ENCODE measurements at regions not wholly inside any gene's neighbourhood (a gene's known extent, or its start where the extent isn't known, plus 50 kb on each side); places are given as distances from the start of the nearest gene placed in this dataset.

- TF ChIP-seq ZNF207 (IDR thresholded peaks at IDR 0.05; ENCODE audit: borderline replicate concordance), result no peak
- TF ChIP-seq ISX (CRISPR knock-in tag; conservative IDR thresholded peaks at IDR 0.05), result no peak
- TF ChIP-seq E2F1 (CRISPR knock-in tag; IDR thresholded peaks at IDR 0.05), result no peak
- no peak for TF ChIP-seq ZFP62 (CRISPR knock-in tag; IDR thresholded peaks at IDR 0.05)
These were observed 829.4 kb downstream of the QKI start (continued) for GRCh38 chr6:164243949-164244348.

- Histone ChIP-seq H3K9me3 (ENCODE audit: low read length) (peaks cover 97% of the 10 kb centered on the region), H3K27me3 (ENCODE audit: control insufficient read depth in 1 of 2, insufficient read depth in 2 of 2, low read length in 2 of 2) (no peaks in the 10 kb centered on the region), H3K79me2 (ENCODE audit: insufficient read depth, low read length) (no peaks in the 10 kb centered on the region), H3K4me2 (ENCODE audit: low read depth, low read length) (no peak overlapping the region), H3K36me3 (replicated peaks in 1 of 2; ENCODE audit: control insufficient read depth in 1 of 2, insufficient read depth in 2 of 2, low read length in 2 of 2) (no peaks in the 10 kb centered on the region), H3K4me1 (ENCODE audit: insufficient read depth, low read length) (no peaks in the 10 kb centered on the region), H3K9ac (ENCODE audit: insufficient read depth, low read depth, low read length) (no peak overlapping the region), H4K20me1 (ENCODE audit: insufficient read depth, low read length) (no peaks in the 10 kb centered on the region), H3K27ac (ENCODE audit: extremely low read length, insufficient read depth, low read length) (no peak overlapping the region), H3K4me3 (replicated peaks in 1 of 3; ENCODE audit: insufficient read depth in 1 of 3, low read depth in 2 of 3, low read length in 3 of 3) (no peak overlapping the region), H2AFZ (ENCODE audit: low read length) (no peak overlapping the region)
- DNase-seq (ENCODE audit: low spot score) (no peak), ATAC-seq (no peak), FAIRE-seq (no peak)
- CTCF ChIA-PET (ENCODE audit: low intra/inter-chr PET ratio, low total read pairs), result no interaction called here
- intact Hi-C loops (cut with micrococcal nuclease; ENCODE audit: unreplicated experiment), result no loop called here
- POLR2A ChIA-PET, result no interaction called here
- no TSS peak for BruUV-seq (replicated peaks)
- TF ChIP-seq ZNF367 (CRISPR knock-in tag; IDR thresholded peaks at IDR 0.05; ENCODE audit: borderline replicate concordance) (no peak), DMTF1 (CRISPR knock-in tag; IDR thresholded peaks at IDR 0.05) (no peak)
- in situ Hi-C loops (cut with HindIII; ENCODE audit: extremely low pct_ligation_motif_present, low pct_unique_long_range_greater_than_20kb), result no loop called here
- WGBS (ENCODE audit: low lambda C conversion rate), result 2% methylated on average over 6 of the region's 6 CpGs
These were observed 828.6 kb downstream of the QKI start for GRCh38 chr6:164243012-164243610.

Measured in HepG2 (cell line).